Inferior parietal cortex (tissue), 1 donor: ENCODE measurements at regions not wholly inside any gene's neighbourhood (a gene's known extent, or its start where the extent isn't known, plus 50 kb on each side); places are given as distances from the start of the nearest gene placed in this dataset.
"Not testable (repeated sequence)": the region's sequence is repeated elsewhere in the genome, so short reads cannot be mapped to it uniquely, and the experiment has no call there.

Source experiments
- DNase-seq: peaks from one replicate; pipeline ENCODE4 v3.0.0-alpha.2; 2016; ENCODE audit errors: extremely low spot score

GRCh38 chr2:125216321-125216720, 1191.2 kb downstream of the CNTNAP5 start:
- no peak for DNase-seq

- no peak for DNase-seq
These were observed 1199.1 kb downstream of the CNTNAP5 start for GRCh38 chr2:125224188-125224587.

GRCh38 chr2:125224830-125225229, 1199.7 kb downstream of the CNTNAP5 start:
- DNase-seq: no peak

GRCh38 chr2:125227843-125228392, 1202.8 kb downstream of the CNTNAP5 start:
- DNase-seq: no peak

GRCh38 chr2:125240870-125241269, 1215.8 kb downstream of the CNTNAP5 start:
- no peak for DNase-seq

GRCh38 chr2:125243074-125243473, 1218.0 kb downstream of the CNTNAP5 start:
- DNase-seq: no peak

GRCh38 chr2:125254010-125254409, 1228.9 kb downstream of the CNTNAP5 start:
- DNase-seq: no peak

GRCh38 chr2:125259451-125259850, 1234.4 kb downstream of the CNTNAP5 start:
- DNase-seq: no peak

GRCh38 chr2:125260366-125260930, 1235.4 kb downstream of the CNTNAP5 start:
- DNase-seq: not testable (repeated sequence)

- DNase-seq: no peak
These were observed 1239.4 kb downstream of the CNTNAP5 start for GRCh38 chr2:125264453-125264852.

GRCh38 chr2:125267683-125268082, 1242.6 kb downstream of the CNTNAP5 start:
- no peak for DNase-seq

GRCh38 chr2:125272651-125273050, 1247.6 kb downstream of the CNTNAP5 start:
- DNase-seq: peak; percentile 4

GRCh38 chr2:125274718-125275117, 1249.6 kb downstream of the CNTNAP5 start:
- no peak for DNase-seq

- DNase-seq: no peak
These were observed 1255.2 kb downstream of the CNTNAP5 start for GRCh38 chr2:125280265-125280664.

- DNase-seq: no peak
These were observed 1256.2 kb downstream of the CNTNAP5 start for GRCh38 chr2:125281242-125281641.

GRCh38 chr2:125296742-125297141, 1271.7 kb downstream of the CNTNAP5 start:
- no peak for DNase-seq

- no peak for DNase-seq
These were observed 1285.7 kb downstream of the CNTNAP5 start for GRCh38 chr2:125310657-125311364.

GRCh38 chr2:125312342-125312741, 1287.3 kb downstream of the CNTNAP5 start:
- DNase-seq: no peak

GRCh38 chr2:125313806-125314205, 1288.7 kb downstream of the CNTNAP5 start:
- DNase-seq: no peak

- DNase-seq: no peak
These were observed 1293.7 kb downstream of the CNTNAP5 start for GRCh38 chr2:125318740-125319139.

- DNase-seq: no peak
These were observed 1299.2 kb downstream of the CNTNAP5 start for GRCh38 chr2:125324273-125324672.

GRCh38 chr2:125330133-125330532, 1305.0 kb downstream of the CNTNAP5 start:
- no peak for DNase-seq

GRCh38 chr2:125341353-125341752, 1314.6 kb upstream of the GYPC start:
- no peak for DNase-seq
